HG02588 (cell line): ENCODE measurements at regions not wholly inside any gene's neighbourhood (a gene's known extent, or its start where the extent isn't known, plus 50 kb on each side); places are given as distances from the start of the nearest gene placed in this dataset.
"Not testable (repeated sequence)": the region's sequence is repeated elsewhere in the genome, so short reads cannot be mapped to it uniquely, and the experiment has no call there.

Experiments
- ATAC-seq: cut with Tn5 transposase; IDR thresholded peaks from one replicate; pipeline ENCODE4 v1.9.1; 2021; ENCODE audit warnings: mild to moderate bottlenecking, moderate library complexity; ENCODE audit not compliant: unreplicated experiment

DNA sequence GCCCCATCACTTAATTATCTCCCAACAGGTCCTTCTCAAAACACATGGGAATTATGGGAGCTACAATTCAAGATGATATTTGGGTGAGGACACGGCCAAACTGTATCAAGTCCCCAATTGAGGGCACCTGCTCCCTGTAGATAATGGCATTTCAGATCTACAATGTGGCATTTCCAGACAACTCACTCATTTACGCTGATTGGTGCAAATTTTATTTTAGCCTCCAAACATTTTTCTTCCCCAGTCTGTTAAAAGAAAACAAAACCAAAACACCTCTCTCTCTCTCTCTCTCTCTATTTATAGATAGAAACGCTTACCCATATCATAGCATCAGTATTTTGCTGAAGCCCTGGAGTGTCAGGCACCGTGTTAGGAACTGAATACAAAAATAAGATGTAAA, 148.7 kb upstream of the KLF6 start:
- ATAC-seq: no peak

DNA sequence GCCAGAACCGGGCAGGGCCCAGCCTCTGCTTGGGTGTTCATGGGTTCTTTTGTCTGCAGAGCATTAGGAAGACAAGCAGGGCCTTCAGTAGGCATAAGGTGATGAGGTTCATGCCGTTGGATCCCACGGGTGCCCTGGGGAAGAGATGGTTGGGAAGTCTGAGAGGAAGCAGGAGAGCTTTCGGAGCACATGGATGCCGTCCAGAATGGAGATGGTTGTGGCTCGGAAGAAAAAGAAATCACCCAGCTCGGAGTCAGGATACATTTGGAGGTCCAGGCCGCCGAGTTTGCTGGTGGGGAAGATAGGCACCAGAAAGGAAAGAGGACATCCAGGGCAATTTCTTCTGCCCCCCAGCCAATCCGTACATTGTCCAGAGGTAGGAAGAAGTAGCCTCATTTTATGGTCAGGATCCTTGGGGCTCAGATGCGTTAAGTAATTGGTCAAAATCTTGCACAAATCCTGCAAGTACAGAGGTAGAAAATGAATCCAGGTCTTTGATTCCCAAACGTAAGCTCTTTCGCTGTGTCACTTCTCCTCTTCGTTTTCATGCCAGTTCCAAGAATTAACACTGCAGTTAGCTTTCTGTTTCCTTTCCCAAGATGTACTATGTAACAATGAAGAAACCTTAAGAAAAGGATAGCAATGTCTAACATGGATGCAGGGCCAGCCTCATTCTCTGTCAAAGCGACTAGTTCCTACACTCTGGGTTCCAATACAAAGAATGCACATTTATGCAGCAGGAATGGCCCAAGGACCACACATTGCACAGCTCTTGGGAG, 147.8 kb upstream of the KLF6 start:
- ATAC-seq: no peak

DNA sequence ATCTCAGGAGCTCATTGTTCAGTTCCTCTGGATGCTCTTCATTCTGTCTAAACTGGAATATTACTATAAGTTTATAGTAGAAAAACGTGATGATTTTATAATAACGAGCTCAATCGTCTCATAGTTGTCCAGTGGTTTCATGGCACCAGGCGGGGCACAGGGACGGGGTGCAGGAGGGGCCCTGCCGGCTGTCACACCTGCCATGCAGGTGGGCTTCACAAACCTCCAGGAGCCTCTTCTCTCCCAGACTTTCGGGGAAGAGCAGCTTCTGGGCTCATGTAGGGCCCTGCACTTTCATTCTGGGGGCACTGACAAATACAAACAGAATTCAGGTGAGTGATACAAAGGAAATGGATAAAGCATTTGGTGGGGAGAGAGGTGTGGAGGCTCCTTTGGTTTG, 146.9 kb upstream of the KLF6 start:
- ATAC-seq: no peak

DNA sequence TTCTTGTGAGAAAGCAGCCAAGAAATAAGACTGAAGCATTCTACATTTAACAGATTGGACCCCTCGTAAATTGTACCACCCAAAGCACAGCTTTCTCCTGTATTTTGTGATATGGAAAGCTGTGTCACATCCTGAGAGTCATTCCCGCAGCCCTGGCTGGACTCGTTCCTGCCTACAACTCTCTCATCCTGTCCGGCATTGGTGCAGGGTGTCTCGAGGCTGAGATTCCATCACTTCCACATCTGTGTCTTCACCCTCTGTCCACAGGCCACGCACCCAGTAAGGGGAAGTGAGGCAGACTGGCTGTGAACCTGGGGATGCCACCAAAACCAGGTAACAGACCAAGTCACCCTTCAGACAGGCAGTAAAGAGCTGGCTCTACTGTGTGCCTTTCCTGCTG, 146.2 kb upstream of the KLF6 start:
- no peak for ATAC-seq

DNA sequence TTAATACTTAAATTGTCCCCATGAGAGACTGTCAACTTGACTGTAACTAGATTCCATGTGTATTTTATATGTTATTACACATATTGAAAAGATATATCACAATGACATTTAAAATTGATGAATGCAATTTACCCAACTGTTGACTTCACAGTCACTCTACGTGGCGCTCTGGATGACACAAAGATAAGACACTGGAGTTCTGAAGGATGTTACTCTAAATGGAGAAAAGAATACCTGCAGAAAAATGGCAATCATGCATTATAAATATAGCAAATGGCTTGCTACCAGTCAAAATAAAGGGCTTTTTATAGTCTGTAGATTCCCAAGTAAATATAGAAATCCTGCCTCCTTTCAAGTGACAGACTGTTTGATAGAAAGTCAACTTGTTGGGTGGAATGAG, 143.6 kb upstream of the KLF6 start:
- no peak for ATAC-seq

DNA sequence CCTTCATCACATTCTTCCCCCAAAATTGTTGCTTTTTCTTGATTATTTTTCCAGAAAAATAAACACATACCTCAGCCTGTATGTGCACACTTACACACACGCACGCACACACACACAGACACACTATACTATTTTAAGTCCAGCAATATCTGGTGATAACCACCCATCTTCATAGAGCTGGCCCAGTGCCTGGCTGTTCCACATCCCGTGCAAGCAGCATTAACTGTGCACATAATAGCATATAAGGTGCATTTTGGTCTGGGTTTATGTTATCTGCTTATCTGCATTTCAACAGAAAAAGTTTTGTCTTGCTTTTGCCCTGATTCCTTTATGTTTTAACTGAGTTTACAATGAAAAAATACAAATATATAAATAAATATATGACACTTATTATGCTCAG, 143.1 kb upstream of the KLF6 start:
- ATAC-seq: no peak

DNA sequence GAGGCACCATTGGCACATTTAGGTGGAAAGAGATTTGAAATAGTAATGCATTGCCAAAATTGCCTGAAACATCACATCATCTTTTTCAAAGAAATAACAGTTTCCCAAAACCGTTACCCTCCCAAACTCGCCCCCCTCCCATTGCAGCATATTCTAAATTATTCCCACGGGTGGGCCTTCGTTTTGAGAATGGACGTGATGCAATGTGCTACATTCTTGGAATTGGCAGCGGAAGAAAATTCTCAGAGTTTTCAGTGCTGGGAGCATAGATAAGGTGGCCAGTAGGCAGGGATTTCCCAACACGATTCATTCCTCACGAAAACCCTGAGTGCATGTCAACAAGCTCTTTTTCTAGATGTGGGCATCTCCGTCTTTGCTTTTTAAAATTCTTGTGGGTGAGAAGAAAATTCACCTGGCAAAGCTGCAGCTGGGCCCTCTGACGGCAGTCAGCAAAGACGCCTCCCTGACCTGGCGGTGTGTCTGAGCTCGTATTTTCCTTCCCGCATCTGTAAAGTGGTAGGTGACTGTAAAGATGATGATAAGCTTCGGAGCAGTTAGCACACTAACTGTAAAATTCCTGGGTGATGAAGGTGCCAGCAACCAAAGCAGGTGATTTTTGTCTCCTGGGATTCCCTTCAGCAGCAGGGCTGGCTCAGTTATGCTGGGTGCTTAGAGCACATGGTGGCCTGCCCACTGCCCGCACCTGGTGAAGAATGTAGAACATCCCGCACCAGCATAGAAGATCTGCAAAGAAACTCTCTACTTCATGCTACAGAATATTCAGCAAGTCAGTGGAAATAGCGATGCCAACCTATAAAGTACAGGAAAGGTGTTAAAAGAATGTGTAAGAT, 141.9 kb upstream of the KLF6 start:
- no peak for ATAC-seq

DNA sequence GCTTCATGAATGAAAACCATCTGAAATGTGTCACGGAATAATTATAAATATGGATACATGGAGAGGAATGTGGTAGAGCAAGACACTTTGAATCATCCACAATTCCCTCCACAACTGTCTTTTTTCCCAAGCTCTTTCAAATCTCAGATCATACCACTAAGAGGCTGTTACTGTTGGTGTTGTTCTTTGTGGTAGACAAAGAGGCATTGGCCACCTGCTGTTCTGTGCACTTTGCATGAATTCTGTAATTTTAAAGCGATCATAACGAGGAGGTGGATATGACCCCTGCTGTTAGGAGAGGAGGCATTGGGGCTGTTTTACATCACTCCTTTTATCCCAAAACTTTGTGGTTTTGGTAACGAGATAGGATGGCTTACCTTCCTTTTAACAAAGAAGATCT, 141.2 kb upstream of the KLF6 start:
- no peak for ATAC-seq

DNA sequence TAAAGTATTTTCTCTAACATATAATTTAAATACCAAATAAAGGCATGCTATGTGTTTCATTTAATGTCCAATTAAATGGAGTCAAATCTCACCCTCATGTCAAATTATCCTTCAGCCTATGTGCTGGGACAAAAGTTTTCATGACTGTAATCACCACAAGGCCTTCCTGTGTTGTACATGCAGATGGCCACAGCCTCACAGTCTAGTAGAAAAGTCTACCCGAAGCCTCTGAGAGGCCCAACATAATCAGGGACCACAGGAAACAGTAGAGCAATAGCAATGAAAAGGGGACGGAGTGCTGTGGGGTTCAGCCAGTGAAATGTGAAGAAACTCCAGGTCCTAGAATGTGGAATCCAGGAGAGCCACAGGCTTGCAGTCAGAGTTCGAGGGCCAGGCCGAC, 140.2 kb upstream of the KLF6 start:
- ATAC-seq: no peak

DNA sequence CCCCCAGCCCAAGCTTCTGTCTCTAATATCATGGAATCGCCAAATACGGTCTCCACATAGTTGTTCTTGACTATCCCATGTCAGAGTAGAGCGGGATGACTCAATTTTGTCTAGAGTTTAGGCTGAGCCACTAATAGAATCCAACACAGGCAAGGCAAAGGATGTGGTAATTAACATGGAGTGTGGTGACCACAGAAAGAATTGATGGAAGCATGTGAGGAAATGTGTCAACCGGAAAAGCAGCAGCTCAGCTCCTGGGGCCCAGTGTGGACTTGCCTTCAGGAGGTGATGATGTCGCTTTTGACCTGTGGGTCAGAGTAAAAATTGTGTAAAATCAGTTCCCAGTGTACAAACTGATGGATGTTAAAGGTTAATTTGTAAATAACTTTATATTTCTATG, 139.3 kb upstream of the KLF6 start:
- ATAC-seq: no peak

DNA sequence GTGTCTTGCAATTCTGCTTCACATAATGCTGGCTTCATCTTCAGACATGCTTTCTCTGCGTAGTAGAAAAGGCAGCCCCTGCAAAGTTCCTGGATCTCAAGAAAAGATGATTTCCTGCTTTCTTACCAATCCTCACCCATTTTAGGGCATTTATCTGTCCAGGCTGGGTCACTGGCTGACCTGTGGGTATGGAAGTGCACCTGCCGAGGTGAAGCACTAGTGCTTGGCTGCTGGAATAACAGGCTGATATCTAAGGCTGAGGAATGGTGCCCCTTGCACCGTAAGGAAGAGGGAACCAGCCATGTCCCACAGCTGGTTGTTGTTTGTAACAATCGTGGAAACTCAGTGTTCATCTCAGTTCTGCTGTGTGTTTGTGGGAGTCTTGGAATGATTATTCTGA, 138.0 kb upstream of the KLF6 start:
- no peak for ATAC-seq

DNA sequence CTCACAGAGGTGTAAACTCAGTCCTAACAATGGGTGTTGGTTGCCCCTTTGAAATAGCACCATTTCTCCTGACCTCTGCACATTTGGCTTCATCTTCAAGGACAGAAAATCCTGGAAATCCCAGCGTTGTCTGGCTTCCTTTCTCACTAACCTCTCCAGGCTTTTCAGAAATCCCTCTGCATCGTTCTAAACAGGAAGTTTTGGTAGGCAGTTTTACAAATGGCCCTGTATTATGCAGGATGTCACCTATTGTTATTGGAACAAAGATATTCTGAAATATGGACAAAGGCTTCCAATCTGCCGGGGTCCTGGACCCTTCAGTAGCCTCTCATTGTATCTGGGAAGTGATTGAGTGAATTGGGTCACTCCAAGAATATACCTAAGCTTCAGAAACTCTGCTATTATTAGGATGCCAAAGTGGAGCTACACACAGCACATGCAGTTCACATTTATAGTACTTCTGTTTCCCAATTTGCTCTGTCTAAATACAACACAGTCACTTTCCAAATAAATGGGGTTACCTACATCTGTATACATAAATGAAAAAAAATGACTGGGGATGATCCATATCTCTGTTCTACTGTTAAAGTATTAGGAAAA, 134.8 kb upstream of the KLF6 start:
- ATAC-seq: no peak

DNA sequence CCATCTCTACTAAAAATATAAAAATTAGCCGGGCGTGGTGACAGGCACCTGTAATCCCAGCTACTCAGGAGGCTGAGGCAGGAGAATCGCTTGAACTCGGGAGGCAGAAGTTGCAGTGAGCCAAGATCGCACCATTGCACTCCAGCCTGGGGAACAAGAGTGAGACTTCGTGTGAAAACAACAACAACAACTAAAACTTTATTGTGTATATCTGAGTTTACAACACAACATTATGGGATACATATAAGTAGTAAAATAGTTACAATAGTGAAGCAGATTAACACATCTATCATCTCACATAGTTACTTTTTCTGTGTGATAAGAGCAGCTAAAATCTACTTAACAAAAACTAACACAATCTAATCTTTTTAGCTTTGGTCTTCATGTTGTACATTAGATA, 132.4 kb upstream of the KLF6 start:
- ATAC-seq: not testable (repeated sequence)

DNA sequence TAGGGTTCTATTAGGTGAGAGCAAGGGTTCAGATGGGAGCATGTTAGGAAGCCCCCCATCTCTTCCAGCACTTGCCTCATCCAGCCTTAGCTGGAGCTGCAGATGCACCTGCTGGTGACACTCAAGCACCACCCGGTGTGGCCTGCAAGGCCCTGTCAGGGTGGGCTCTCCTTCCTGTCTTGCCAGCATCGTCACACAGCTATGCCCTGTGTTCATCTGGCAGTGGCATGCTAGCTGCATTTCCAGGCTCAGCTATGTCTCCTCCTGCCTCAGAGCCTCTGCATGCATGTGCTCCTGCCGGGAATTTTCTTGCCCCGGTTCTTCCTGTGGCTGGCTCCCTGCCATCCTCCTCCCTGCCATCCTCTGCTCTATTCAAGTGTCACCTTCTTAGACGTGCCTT, 129.7 kb upstream of the KLF6 start:
- no peak for ATAC-seq

DNA sequence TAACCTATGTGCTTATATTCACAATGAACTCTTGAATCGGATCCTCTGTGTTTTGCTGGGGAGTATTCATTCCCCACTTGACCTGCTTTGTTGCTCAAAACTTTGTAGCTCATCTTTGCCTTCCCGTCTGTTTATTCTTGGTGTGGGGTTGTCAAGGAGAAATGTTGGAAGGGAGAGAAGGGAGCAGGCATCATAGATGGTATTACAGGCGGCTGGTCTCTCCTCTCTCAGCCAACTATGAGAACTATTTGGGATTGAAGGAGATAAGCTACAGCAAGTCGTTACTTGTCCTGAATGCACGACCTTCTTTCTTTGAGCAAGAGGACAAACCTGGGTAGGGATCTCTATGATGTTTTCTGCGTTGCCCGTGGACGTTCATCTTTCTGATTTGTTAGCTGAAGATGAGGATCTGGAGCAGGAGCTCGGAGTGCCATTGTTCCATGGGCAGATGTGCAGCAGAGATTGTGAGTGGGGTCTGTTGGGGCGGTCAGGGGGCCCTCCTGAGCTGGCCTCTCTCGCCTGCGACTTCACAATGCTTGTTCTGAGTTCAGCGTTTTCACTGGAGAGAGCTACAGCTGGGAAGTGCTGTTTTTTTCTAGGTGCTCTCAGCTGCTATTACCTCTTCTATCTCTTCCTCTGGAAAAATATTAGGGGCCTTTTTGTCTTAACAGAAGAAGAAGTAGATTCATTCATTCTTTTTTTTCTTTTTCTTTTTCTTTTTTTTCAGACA, 126.9 kb upstream of the KLF6 start:
- no peak for ATAC-seq

DNA sequence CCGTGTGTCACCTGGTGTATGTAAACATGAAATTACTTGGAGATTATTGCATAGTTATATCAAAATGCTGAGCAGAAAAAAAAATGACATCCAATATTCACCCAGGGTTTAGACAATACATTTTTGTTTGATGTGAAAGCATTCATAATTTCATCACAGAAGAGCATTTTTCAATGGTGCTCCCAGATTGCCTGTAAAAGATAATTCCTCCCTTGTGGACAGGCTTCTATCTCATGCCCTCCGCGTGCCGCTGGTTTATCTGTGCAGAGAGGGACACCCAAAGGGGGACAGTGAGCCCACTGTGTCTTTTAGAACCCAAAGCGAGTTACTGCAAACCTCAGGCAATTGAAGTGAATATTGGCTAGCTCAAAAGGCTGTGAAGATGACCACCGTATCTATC, 126.2 kb upstream of the KLF6 start:
- ATAC-seq: no peak

DNA sequence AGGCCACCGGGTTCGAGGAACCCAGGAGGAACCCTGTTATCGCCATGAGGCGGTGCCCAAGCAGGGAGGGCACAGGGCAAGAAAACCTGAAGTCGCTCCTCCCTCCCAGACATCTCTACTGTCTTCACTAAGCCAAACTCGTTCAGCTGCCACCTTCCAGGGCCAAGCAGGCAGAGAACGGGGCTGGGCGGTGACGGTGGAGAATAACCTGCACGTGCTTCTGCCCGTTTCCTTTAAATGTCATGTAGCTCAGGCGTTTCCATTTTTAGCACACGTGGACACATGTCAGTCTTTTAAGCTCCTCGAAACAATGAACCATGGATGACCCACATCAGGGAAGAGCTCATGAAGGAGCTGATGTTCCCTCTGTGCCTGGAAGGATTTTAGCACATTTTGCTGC, 124.3 kb upstream of the KLF6 start:
- ATAC-seq: no peak

DNA sequence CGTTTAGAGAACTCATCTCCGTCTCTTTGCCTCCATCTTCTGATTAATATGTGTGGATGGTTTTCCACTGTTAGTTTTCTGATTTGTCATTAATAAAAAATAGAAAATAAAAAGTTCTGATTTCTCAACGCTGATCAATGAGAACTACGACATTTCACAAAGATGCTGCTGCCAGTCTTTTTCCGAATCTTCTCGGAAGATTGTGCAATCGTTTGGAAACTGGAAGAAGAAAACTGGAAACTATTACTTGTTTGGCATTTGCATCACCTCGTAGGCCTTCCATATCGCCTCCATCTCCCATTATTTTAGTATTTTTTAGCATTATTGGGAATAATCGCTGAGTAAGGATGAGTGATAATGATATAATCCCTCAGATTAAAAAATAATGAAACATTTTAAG, 123.2 kb upstream of the KLF6 start:
- ATAC-seq: no peak

DNA sequence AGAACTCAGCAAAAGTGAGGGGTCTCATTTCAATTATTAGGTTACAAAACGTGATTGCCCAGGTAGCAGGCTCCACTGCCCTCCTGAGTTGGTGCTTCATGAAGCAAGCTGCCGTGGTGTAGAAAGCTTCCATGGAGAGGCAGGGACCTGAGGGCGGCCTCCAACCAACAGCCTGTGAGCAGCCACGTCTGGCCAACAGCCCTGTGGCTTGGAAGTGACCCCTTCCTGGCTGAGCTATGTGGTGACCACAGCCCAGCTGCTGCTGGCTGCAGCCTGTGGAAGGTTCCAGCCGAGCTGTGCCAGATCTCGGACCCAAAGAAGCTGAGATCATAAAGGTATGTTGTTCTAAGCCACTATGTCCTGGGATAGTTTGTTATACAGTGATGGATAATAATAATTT, 122.5 kb upstream of the KLF6 start:
- ATAC-seq: no peak

DNA sequence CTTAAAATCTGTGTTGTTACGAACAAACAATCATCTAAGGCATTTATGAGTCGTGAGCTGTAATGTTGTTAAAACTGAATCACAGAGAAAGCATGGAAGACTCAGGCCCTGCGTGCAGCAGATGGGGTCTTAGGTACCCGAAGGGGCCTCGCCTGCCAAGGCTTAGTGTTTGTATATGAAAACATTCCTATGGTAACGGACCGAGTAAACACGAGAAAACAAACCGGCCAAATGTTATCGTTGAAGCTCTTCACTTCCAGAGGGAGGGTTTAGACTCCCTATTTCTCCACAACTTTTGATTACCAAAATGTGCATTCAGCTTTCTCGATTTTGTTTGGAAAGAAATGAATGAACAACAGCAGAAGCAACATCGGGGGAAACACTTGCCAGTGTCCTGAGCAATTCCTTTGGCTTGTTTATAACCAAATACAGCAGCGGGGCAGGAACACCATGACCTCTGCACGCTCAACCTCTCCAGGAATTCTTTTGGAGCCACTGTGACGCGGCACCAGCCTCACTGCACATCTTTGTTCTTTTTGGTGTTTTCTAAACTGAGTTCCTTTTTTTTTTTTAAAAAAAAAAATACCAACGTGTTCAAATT, 121.6 kb upstream of the KLF6 start:
- no peak for ATAC-seq

DNA sequence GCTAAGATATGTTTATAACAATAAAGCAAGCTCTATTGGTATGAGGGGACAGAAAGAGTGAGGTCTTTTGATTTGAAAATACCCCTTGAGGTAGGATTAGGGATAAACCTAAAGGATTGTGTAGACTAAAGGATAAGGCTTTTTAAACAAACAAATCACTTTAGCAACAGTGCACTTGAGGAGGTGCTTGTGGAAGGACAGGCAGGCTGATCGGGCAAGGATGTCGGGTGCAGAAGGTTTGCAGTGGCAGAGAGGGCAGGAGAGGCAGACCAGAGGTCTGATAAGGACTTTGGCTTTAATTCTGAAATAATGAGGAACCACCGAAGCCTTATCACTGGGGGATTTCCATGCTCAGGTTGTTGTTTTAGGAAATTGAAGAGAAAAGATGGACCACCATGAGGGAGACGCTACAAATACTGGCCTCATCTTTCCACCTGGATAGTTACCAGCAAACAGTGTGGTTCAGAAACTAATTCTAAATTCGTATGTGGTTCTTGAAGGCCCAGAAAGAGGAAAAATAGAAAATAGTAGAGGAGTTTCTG, 119.5 kb upstream of the KLF6 start:
- no peak for ATAC-seq
